DOHH2 (cell line): ENCODE measurements at regions not wholly inside any gene's neighbourhood (a gene's known extent, or its start where the extent isn't known, plus 50 kb on each side); places are given as distances from the start of the nearest gene placed in this dataset.

Experiments
- EZH2phosphoT487 ChIP-seq: fragments of 200-600 bp; sonication (generic); IDR thresholded peaks from 2 replicates; pipeline ENCODE4 v1.6.1; 2017; ENCODE audit warnings: borderline replicate concordance, mild to moderate bottlenecking, antibody characterized with exemption, low read length, moderate library complexity, mixed read lengths
- TF ChIP-seq, protein P1 (sequence below): fragments of 200-600 bp; sonication (generic); IDR thresholded peaks from one replicate; pipeline ENCODE4 v1.5.1; 2014; ENCODE audit warnings: antibody characterized with exemption, mild to moderate bottlenecking, low read depth, low read length; ENCODE audit not compliant: poor library complexity, severe bottlenecking

DNA sequence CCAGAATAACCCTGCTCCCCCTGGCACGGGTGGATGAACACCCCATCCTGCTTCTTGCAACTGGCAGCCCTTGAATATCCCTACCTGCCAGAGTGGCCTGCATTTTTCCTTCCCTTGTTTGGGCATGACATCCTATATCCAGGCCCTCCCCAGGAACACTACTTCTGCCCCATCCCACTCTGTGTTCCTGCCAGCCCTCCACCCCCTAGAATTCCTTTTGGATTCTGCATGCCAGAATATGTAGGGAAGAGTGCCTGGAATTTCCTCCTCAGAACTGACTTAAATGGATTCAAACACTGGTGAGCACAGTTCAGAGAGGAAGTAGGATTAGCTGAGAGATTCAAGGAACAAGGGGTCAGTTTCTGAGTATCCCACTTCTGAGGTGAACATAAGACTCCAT, 123.5 kb upstream of the PELI1 start:
- TF ChIP-seq, protein P1, sequence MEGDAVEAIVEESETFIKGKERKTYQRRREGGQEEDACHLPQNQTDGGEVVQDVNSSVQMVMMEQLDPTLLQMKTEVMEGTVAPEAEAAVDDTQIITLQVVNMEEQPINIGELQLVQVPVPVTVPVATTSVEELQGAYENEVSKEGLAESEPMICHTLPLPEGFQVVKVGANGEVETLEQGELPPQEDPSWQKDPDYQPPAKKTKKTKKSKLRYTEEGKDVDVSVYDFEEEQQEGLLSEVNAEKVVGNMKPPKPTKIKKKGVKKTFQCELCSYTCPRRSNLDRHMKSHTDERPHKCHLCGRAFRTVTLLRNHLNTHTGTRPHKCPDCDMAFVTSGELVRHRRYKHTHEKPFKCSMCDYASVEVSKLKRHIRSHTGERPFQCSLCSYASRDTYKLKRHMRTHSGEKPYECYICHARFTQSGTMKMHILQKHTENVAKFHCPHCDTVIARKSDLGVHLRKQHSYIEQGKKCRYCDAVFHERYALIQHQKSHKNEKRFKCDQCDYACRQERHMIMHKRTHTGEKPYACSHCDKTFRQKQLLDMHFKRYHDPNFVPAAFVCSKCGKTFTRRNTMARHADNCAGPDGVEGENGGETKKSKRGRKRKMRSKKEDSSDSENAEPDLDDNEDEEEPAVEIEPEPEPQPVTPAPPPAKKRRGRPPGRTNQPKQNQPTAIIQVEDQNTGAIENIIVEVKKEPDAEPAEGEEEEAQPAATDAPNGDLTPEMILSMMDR: no peak
- TF ChIP-seq EZH2phosphoT487: no peak
